Endothelial cell (in vitro differentiated cells): ENCODE measurements at regions not wholly inside any gene's neighbourhood (a gene's known extent, or its start where the extent isn't known, plus 50 kb on each side); places are given as distances from the start of the nearest gene placed in this dataset.

ENCODE experiments used
- DNase-seq: peaks from one replicate; pipeline ENCODE4 v3.0.0; 2021; ENCODE audit warnings: low spot score
- H3K27ac Mint-ChIP-seq: one replicate; pipeline ENCODE4 v1.8.0; 2021; ENCODE audit warnings: mixed read lengths, inconsistent platforms; ENCODE audit not compliant: unreplicated experiment
- H3K27me3 Mint-ChIP-seq: one replicate; pipeline ENCODE4 v1.8.0; 2021; ENCODE audit warnings: mild to moderate bottlenecking, moderate library complexity, mixed read lengths, inconsistent platforms; ENCODE audit not compliant: unreplicated experiment
- H3K36me3 Mint-ChIP-seq: one replicate; pipeline ENCODE4 v1.8.0; 2021; ENCODE audit warnings: mild to moderate bottlenecking, low read depth, mixed read lengths, inconsistent platforms; ENCODE audit not compliant: unreplicated experiment
- H3K4me1 Mint-ChIP-seq: one replicate; pipeline ENCODE4 v1.8.0; 2021; ENCODE audit warnings: mild to moderate bottlenecking, mixed read lengths, inconsistent platforms; ENCODE audit not compliant: unreplicated experiment
- H3K4me3 Mint-ChIP-seq: one replicate; pipeline ENCODE4 v1.8.0; 2021; ENCODE audit warnings: mild to moderate bottlenecking, mixed read lengths, inconsistent platforms; ENCODE audit not compliant: unreplicated experiment
- H3K9me3 Mint-ChIP-seq: one replicate; pipeline ENCODE4 v1.8.0; 2021; ENCODE audit warnings: mixed read lengths, inconsistent platforms; ENCODE audit not compliant: unreplicated experiment
- CTCF ChIP-seq: fragments of 200-600 bp; sonication (generic); IDR thresholded peaks from one replicate; pipeline ENCODE4 v1.5.0; 2021; ENCODE audit warnings: antibody characterized with exemption; ENCODE audit not compliant: unreplicated experiment

DNA sequence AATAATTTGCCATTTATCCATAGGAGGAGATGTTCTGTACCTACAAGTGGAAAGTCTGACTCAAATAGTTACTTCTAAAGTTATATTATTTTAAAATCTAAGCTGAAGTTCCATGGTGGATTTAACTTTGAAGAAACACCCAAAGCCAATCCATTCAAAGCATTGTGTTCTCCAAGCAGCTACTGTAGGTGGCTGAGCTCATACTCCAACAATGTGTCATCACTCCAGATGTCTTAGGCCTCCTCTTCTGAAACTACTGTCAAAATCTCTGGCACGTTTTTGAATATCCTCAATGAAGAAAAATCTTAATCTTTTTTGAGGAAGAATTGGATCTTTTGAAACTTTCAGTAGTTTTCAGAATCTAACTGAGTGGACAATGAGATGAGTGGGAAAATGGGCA lies 169.1 kb downstream of the PTEN start:
- no peak overlapping the region for H3K27ac Mint-ChIP-seq
- H3K27me3 Mint-ChIP-seq: peaks cover 2% of the 10 kb centered on the region
- H3K36me3 Mint-ChIP-seq: no peaks in the 10 kb centered on the region
- no peaks in the 10 kb centered on the region for H3K9me3 Mint-ChIP-seq
- DNase-seq: no peak
- peaks cover 9% of the 10 kb centered on the region for H3K4me1 Mint-ChIP-seq
- H3K4me3 Mint-ChIP-seq: no peak overlapping the region
- no peak for TF ChIP-seq CTCF

DNA sequence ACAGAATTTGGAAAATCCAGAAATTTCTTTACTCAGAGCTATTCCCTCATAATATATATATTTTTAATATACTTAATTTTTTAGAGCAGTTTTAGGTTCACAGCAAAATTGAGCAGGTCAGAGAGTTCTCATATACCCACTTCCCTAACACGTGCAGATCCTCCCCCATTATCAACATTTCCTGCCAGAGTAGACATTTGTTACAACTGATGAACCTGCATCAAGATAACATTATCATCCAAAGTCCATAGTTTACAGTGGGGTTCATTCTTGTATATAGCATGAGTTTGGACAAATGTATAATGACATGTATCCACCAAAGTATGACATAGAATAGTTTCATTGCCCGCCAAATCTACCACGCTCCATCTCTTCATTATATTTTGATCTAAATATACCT lies 170.0 kb downstream of the PTEN start:
- TF ChIP-seq CTCF: no peak
- Mint-ChIP-seq H3K27me3 (peaks cover 2% of the 10 kb centered on the region), H3K27ac (no peak overlapping the region), H3K36me3 (no peaks in the 10 kb centered on the region), H3K4me3 (no peak overlapping the region), H3K4me1 (peaks cover 11% of the 10 kb centered on the region), H3K9me3 (no peaks in the 10 kb centered on the region)
- no peak for DNase-seq

DNA sequence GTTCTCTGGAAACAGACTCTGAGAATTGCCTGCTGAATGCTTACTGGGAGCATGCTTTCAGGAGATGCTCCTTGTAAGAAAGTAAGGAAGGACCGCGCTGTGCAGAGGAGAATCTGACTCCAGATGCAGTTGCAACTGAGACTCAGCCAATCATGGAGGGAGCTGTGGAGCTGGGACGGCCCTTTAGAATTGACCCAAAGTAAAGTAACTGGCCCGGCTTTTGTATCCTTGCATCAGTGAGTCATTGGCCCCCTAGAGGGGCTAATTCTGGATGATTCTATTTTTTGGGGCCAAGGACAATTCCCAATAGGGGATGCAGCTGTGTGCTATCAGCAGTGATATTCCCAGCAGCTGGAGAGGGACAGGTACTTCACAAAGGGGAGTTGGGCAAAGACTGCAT lies 170.4 kb downstream of the PTEN start:
- H3K4me1 Mint-ChIP-seq: peaks cover 11% of the 10 kb centered on the region
- peaks cover 2% of the 10 kb centered on the region for H3K27me3 Mint-ChIP-seq
- no peak for DNase-seq
- no peaks in the 10 kb centered on the region for H3K9me3 Mint-ChIP-seq
- H3K27ac Mint-ChIP-seq: no peak overlapping the region
- TF ChIP-seq CTCF: no peak
- no peaks in the 10 kb centered on the region for H3K36me3 Mint-ChIP-seq
- no peak overlapping the region for H3K4me3 Mint-ChIP-seq

DNA sequence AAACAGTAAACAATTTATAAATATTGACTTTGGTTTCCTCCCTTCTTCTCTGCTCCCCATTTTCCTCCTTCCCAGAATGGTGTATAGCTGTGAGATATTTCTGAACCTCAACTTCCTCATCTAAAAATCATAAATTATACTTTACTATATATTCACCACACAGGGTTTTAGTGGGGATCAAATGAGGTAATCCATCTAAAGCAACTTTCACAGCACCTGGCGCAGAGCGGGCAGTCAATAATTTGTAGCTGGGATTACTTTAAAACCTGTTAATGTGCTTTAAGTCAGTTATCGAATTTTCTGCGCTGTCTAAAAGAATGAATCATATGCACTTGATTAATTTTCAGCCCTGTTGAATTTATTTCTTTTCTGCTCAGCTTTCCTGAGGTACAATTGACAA lies 172.7 kb downstream of the PTEN start:
- no peaks in the 10 kb centered on the region for H3K36me3 Mint-ChIP-seq
- no peaks in the 10 kb centered on the region for H3K9me3 Mint-ChIP-seq
- peaks cover 11% of the 10 kb centered on the region for H3K4me1 Mint-ChIP-seq
- no peak for TF ChIP-seq CTCF
- H3K4me3 Mint-ChIP-seq: no peak overlapping the region
- H3K27me3 Mint-ChIP-seq: peaks cover under 1% of the 10 kb centered on the region
- H3K27ac Mint-ChIP-seq: no peak overlapping the region
- DNase-seq: no peak

DNA sequence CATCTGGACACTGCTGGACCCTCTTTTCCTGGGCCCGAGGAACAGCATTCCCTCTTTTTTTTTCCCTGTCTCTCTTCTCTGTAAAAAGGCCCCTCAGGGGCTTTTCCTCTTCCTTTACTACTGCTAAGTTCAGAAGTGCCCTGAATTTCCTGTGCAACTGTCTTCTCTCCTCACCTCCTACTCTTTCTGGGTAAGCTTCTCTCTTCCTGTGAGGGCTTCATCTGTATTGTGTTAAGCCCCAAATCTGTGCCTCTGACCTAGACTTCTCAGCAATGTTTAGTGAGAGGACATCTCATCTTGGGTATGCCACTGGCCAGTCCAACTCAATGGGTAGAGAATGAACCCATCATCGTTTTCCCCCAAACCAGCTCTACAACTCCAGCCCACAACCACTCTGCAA lies 174.2 kb downstream of the PTEN start:
- Mint-ChIP-seq H3K36me3 (no peaks in the 10 kb centered on the region), H3K4me3 (no peak overlapping the region), H3K9me3 (no peaks in the 10 kb centered on the region), H3K4me1 (peaks cover 11% of the 10 kb centered on the region), H3K27me3 (peaks cover 2% of the 10 kb centered on the region), H3K27ac (no peak overlapping the region)
- no peak for DNase-seq
- no peak for TF ChIP-seq CTCF
